ENCODE measurements at regions not wholly inside any gene's neighbourhood (a gene's known extent, or its start where the extent isn't known, plus 50 kb on each side); places are given as distances from the start of the nearest gene placed in this dataset.

GRCh38 chr9:38227061-38227540, 158.1 kb upstream of the SHB start:
- TF ChIP-seq CTCF (IDR thresholded peaks at IDR 0.05) (no peak), POLR2A (IDR thresholded peaks at IDR 0.05) (peak in 2 of 3 donors; percentile 49 to 53)

Data from body of pancreas (tissue), 4 donors.